Osteocyte (in vitro differentiated cells): ENCODE measurements at regions not wholly inside any gene's neighbourhood (a gene's known extent, or its start where the extent isn't known, plus 50 kb on each side); places are given as distances from the start of the nearest gene placed in this dataset.
"Not testable (repeated sequence)": the region's sequence is repeated elsewhere in the genome, so short reads cannot be mapped to it uniquely, and the experiment has no call there.

Experiments
- DNase-seq: peaks from one replicate; pipeline ENCODE4 v3.0.0; 2021; ENCODE audit warnings: mixed read lengths; ENCODE audit not compliant: unreplicated experiment; ENCODE audit errors: extremely low spot score
- H3K27ac Mint-ChIP-seq: one replicate; pipeline ENCODE4 v1.8.0; 2021; ENCODE audit warnings: mild to moderate bottlenecking, mixed read lengths; ENCODE audit not compliant: unreplicated experiment
- H3K27me3 Mint-ChIP-seq: one replicate; pipeline ENCODE4 v1.8.0; 2021; ENCODE audit warnings: mixed read lengths; ENCODE audit not compliant: unreplicated experiment
- H3K36me3 Mint-ChIP-seq: one replicate; pipeline ENCODE4 v1.8.0; 2021; ENCODE audit warnings: mixed read lengths; ENCODE audit not compliant: unreplicated experiment
- H3K4me1 Mint-ChIP-seq: one replicate; pipeline ENCODE4 v1.8.0; 2021; ENCODE audit warnings: mixed read lengths; ENCODE audit not compliant: unreplicated experiment
- H3K4me3 Mint-ChIP-seq: one replicate; pipeline ENCODE4 v1.8.0; 2021; ENCODE audit warnings: mild to moderate bottlenecking, moderate library complexity, mixed read lengths; ENCODE audit not compliant: unreplicated experiment
- H3K9me3 Mint-ChIP-seq: one replicate; pipeline ENCODE4 v1.8.0; 2021; ENCODE audit warnings: mixed read lengths; ENCODE audit not compliant: unreplicated experiment
- CTCF ChIP-seq: fragments of 200-600 bp; sonication (generic); IDR thresholded peaks from 2 replicates; pipeline ENCODE4 v1.5.0; 2021; ENCODE audit warnings: antibody characterized with exemption, mild to moderate bottlenecking, moderate library complexity

GRCh38 chr4:112082954-112083586, 62.2 kb upstream of the FAM241A start:
- Mint-ChIP-seq H3K27me3 (peaks cover 17% of the 10 kb centered on the region), H3K9me3 (no peaks in the 10 kb centered on the region), H3K36me3 (no peaks in the 10 kb centered on the region), H3K4me1 (no peaks in the 10 kb centered on the region), H3K27ac (no peak overlapping the region), H3K4me3 (no peak overlapping the region)
- no peak for DNase-seq
- no peak for TF ChIP-seq CTCF

- no peaks in the 10 kb centered on the region for H3K9me3 Mint-ChIP-seq
- no peaks in the 10 kb centered on the region for H3K4me1 Mint-ChIP-seq
- peaks cover 17% of the 10 kb centered on the region for H3K27me3 Mint-ChIP-seq
- no peak for DNase-seq
- no peak overlapping the region for H3K4me3 Mint-ChIP-seq
- no peak overlapping the region for H3K27ac Mint-ChIP-seq
- no peak for TF ChIP-seq CTCF
- H3K36me3 Mint-ChIP-seq = no peaks in the 10 kb centered on the region
Measured at GRCh38 chr4:112083587-112084347, 61.5 kb upstream of the FAM241A start.

- DNase-seq = no peak
- no peaks in the 10 kb centered on the region for H3K36me3 Mint-ChIP-seq
- TF ChIP-seq CTCF = no peak
- no peak overlapping the region for H3K4me3 Mint-ChIP-seq
- peaks cover 5% of the 10 kb centered on the region for H3K27me3 Mint-ChIP-seq
- no peak overlapping the region for H3K27ac Mint-ChIP-seq
- H3K9me3 Mint-ChIP-seq = no peaks in the 10 kb centered on the region
- no peaks in the 10 kb centered on the region for H3K4me1 Mint-ChIP-seq
Measured at GRCh38 chr4:112085156-112086035, 59.9 kb upstream of the FAM241A start.

- peaks cover under 1% of the 10 kb centered on the region for H3K27me3 Mint-ChIP-seq
- no peak for TF ChIP-seq CTCF
- no peak for DNase-seq
- no peaks in the 10 kb centered on the region for H3K36me3 Mint-ChIP-seq
- H3K4me3 Mint-ChIP-seq = no peak overlapping the region
- no peaks in the 10 kb centered on the region for H3K9me3 Mint-ChIP-seq
- H3K4me1 Mint-ChIP-seq = no peaks in the 10 kb centered on the region
- H3K27ac Mint-ChIP-seq = no peak overlapping the region
Measured at GRCh38 chr4:112086036-112086434, 59.2 kb upstream of the FAM241A start.

GRCh38 chr4:112086661-112087060, 58.6 kb upstream of the FAM241A start:
- H3K4me1 Mint-ChIP-seq, H3K36me3 Mint-ChIP-seq, H3K9me3 Mint-ChIP-seq, H3K27me3 Mint-ChIP-seq, H3K4me3 Mint-ChIP-seq, H3K27ac Mint-ChIP-seq, DNase-seq: not testable (repeated sequence)

- not testable (repeated sequence) for H3K4me1 Mint-ChIP-seq, H3K27ac Mint-ChIP-seq, H3K9me3 Mint-ChIP-seq, H3K4me3 Mint-ChIP-seq, H3K36me3 Mint-ChIP-seq, DNase-seq
- H3K27me3 Mint-ChIP-seq = peaks cover 29% of the 10 kb centered on the region
Measured at GRCh38 chr4:112092330-112092729, 52.9 kb upstream of the FAM241A start.
